PC-9 (cell line): ENCODE measurements at regions not wholly inside any gene's neighbourhood (a gene's known extent, or its start where the extent isn't known, plus 50 kb on each side); places are given as distances from the start of the nearest gene placed in this dataset.

Experiments
- EZH2 ChIP-seq: fragments of 200-600 bp; sonication (generic); IDR thresholded peaks from 2 replicates; pipeline ENCODE4 v1.8.0; 2017; ENCODE audit warnings: antibody characterized with exemption, low read depth
- TF ChIP-seq, protein P1 (sequence below): fragments of 200-600 bp; sonication (generic); conservative IDR thresholded peaks from 2 replicates; pipeline ENCODE4 v1.6.1; 2017; ENCODE audit warnings: mixed run types, antibody characterized with exemption, mild to moderate bottlenecking, moderate library complexity

DNA sequence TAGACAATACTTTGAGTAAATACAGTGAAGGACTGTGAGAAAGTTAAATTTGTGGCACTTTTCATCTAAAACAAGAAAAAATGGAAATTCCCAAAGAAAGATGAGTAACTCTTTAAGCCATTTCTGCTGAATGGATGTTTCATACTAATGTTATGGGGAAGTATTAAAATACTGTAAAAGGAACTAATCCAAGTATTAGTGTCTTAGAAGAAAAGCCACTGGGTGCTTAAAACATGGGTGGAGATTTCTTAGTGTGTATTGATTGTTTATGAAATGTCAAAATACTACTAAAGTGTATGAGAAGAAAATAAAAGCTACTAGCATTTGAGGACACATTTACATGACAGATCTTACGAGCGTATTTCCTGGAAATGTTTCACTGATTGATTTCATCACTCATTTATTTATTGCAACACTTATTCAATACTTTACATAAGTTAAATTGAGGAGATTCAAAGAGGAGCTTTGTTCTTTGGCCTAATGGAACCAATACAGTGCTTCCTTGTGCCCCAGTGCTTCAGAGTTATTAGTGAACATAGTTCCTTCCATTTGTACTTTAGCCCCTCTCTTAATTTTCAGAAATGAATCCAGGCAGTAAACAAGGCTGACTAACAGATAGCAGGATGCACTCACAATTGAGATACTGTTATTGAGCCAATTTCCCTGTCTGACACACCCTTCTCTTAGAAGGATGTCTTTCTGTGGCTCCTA, 155.5 kb upstream of the AHR start:
- TF ChIP-seq, protein P1, sequence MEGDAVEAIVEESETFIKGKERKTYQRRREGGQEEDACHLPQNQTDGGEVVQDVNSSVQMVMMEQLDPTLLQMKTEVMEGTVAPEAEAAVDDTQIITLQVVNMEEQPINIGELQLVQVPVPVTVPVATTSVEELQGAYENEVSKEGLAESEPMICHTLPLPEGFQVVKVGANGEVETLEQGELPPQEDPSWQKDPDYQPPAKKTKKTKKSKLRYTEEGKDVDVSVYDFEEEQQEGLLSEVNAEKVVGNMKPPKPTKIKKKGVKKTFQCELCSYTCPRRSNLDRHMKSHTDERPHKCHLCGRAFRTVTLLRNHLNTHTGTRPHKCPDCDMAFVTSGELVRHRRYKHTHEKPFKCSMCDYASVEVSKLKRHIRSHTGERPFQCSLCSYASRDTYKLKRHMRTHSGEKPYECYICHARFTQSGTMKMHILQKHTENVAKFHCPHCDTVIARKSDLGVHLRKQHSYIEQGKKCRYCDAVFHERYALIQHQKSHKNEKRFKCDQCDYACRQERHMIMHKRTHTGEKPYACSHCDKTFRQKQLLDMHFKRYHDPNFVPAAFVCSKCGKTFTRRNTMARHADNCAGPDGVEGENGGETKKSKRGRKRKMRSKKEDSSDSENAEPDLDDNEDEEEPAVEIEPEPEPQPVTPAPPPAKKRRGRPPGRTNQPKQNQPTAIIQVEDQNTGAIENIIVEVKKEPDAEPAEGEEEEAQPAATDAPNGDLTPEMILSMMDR = no peak
- TF ChIP-seq EZH2 = no peak
